ENCODE measurements at regions not wholly inside any gene's neighbourhood (a gene's known extent, or its start where the extent isn't known, plus 50 kb on each side); places are given as distances from the start of the nearest gene placed in this dataset.

DNA sequence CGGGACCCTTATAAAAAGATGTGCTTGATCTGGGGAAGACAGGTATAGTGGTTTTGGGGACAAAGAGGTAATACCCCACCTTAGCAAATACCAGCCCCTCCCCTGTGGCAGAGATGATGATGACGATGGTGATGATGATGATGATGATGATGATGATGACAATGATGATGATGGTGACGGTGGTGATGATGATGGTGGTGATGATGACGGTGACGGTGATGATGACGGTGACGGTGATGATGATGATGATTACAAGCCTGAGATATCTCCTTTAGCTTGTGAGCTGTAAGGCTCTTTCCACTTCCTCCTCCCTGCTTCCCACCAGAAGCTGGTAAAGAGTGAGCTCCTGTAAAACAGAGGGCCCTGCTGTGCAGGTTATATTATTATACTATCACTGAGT, 89.5 kb upstream of the TMEM45B start:
- no peak for DNase-seq (ENCODE audit: extremely low spot score)
- Histone ChIP-seq H3K9me3 (no peaks in the 10 kb centered on the region), H3K36me3 (no peaks in the 10 kb centered on the region), H3K27ac (replicated peaks in 1 of 4) (no peak overlapping the region), H3K4me3 (no peak overlapping the region), H3K4me1 (no peaks in the 10 kb centered on the region), H3K27me3 (peaks cover 0 to 25% (median 0%) of the 10 kb centered on the region in 4 donors)
- 98% methylated on average over 7 of the region's 7 CpGs for WGBS
- intact Hi-C loops (cut with DNase I): no loop called here
- TF ChIP-seq, protein P1, sequence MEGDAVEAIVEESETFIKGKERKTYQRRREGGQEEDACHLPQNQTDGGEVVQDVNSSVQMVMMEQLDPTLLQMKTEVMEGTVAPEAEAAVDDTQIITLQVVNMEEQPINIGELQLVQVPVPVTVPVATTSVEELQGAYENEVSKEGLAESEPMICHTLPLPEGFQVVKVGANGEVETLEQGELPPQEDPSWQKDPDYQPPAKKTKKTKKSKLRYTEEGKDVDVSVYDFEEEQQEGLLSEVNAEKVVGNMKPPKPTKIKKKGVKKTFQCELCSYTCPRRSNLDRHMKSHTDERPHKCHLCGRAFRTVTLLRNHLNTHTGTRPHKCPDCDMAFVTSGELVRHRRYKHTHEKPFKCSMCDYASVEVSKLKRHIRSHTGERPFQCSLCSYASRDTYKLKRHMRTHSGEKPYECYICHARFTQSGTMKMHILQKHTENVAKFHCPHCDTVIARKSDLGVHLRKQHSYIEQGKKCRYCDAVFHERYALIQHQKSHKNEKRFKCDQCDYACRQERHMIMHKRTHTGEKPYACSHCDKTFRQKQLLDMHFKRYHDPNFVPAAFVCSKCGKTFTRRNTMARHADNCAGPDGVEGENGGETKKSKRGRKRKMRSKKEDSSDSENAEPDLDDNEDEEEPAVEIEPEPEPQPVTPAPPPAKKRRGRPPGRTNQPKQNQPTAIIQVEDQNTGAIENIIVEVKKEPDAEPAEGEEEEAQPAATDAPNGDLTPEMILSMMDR (IDR thresholded peaks at IDR 0.05): no peak
- TF ChIP-seq EP300 (IDR thresholded peaks at IDR 0.05): no peak

DNA sequence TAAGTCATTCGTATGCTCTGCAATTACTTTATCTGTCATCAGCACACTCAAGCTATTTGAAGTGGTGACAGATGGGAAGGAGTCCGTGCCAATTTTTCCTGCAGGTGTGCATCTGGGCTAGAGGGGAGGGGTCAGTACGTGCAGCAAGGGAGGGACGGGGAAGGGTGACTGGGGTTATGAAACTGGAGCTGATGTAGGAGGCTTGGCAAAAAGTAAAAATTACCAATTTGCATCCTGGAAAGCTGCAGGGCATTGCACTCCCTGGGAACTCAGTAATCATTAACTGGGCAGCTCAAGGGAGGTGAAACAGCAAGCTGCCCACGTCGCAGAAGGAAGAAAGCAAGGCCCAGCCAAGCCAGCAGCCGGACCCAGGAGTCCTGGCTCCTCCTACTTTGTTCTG, 87.1 kb upstream of the TMEM45B start:
- Histone ChIP-seq H3K27me3 (peaks cover 0 to 32% (median 0%) of the 10 kb centered on the region in 4 donors), H3K27ac (replicated peaks in 1 of 4) (no peak overlapping the region), H3K4me1 (no peaks in the 10 kb centered on the region), H3K36me3 (no peaks in the 10 kb centered on the region), H3K4me3 (no peak overlapping the region), H3K9me3 (no peaks in the 10 kb centered on the region)
- intact Hi-C loops (cut with DNase I): no loop called here
- 72% methylated on average over 7 of the region's 7 CpGs for WGBS
- TF ChIP-seq EP300 (IDR thresholded peaks at IDR 0.05) (no peak), POLR2A (IDR thresholded peaks at IDR 0.05; ENCODE audit: low read depth) (no peak), POLR2AphosphoS5 (IDR thresholded peaks at IDR 0.05) (no peak)
- TF ChIP-seq, protein P1 (IDR thresholded peaks at IDR 0.05): no peak
- DNase-seq (ENCODE audit: extremely low spot score): no peak

DNA sequence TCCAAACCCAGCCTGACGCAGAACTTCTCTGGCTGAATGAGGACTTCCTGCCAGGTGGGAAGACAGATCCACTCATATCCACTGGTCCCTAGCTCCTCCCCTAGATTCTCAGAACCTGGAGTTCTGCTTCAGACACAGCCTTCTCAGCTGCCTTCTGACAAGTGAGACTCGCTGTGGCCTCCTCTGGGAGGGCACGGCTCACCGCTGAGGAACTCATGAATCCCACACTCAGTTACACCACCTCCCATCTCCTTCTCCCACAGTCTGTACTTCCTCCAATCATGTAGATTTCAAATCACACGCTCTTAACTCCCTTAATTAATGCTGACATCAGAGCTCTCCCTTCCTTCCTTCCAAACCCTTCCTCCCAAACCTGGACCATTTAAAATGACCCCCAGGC, 86.4 kb upstream of the TMEM45B start:
- WGBS: 72% methylated on average over 5 of the region's 5 CpGs
- Histone ChIP-seq H3K27ac (replicated peaks in 1 of 4) (no peak overlapping the region), H3K4me3 (no peak overlapping the region), H3K9me3 (no peaks in the 10 kb centered on the region), H3K36me3 (no peaks in the 10 kb centered on the region), H3K4me1 (no peaks in the 10 kb centered on the region), H3K27me3 (peaks cover 0 to 33% (median 0%) of the 10 kb centered on the region in 4 donors)
- no peak for DNase-seq (ENCODE audit: extremely low spot score)
- TF ChIP-seq POLR2A (IDR thresholded peaks at IDR 0.05; ENCODE audit: low read depth) (no peak), POLR2AphosphoS5 (IDR thresholded peaks at IDR 0.05) (no peak), EP300 (IDR thresholded peaks at IDR 0.05) (no peak)
- TF ChIP-seq, protein P1 (IDR thresholded peaks at IDR 0.05): no peak
- intact Hi-C loops (cut with DNase I): no loop called here

DNA sequence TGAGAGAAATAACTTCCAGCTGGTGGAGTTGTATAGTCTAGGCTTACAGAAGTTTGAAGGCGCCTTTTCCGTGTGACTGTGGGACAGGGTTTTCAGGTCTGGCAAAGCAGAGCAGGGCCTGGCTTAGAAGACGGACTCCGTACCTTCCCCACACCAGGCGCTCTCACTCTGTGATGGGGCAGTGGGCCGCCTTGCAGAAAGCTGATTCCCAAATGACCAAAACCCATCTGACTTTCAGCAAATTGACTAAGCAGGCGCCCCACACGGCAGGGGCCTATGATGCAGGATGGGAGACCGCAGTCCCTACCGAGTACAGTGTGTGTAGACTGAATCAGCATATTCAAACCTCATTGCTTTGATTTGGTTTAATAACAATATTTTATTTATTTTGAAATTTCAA, 85.8 kb upstream of the TMEM45B start:
- no peaks in the 10 kb centered on the region for H3K9me3 ChIP-seq
- no peak overlapping the region for H3K4me3 ChIP-seq
- TF ChIP-seq POLR2AphosphoS5 (IDR thresholded peaks at IDR 0.05) (no peak), EP300 (IDR thresholded peaks at IDR 0.05) (no peak), POLR2A (IDR thresholded peaks at IDR 0.05; ENCODE audit: low read depth) (no peak)
- TF ChIP-seq, protein P1 (IDR thresholded peaks at IDR 0.05): no peak
- H3K27me3 ChIP-seq: peaks cover 0 to 33% (median 0%) of the 10 kb centered on the region in 4 donors
- H3K4me1 ChIP-seq: no peaks in the 10 kb centered on the region
- intact Hi-C loops (cut with DNase I): no loop called here
- H3K36me3 ChIP-seq: no peaks in the 10 kb centered on the region
- H3K27ac ChIP-seq (replicated peaks in 1 of 4): no peak overlapping the region
- DNase-seq (ENCODE audit: extremely low spot score): no peak
- WGBS: 92% methylated on average over 10 of the region's 10 CpGs

DNA sequence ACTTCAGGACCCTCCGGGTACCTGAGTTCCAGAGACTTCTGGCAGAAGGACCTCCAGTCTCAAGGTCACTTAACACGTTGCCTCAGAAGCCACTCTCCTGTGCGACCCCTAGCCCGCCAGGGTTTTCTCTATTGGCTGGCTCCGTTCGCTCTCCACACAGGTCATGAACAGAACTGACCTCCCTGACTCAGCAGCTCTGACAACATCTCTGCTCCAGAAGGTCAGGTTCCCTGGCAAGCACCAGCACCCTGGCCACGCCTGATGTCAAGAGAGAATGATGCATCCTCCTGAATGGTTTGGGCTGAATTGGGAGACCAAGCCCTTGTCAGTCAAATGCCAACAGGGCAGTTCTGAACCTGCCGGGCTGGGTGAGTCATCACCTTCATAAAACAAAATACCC, 84.3 kb upstream of the TMEM45B start:
- no peaks in the 10 kb centered on the region for H3K9me3 ChIP-seq
- H3K4me1 ChIP-seq: no peaks in the 10 kb centered on the region
- intact Hi-C loops (cut with DNase I): no loop called here
- 79% methylated on average over 5 of the region's 8 CpGs for WGBS
- TF ChIP-seq POLR2A (IDR thresholded peaks at IDR 0.05; ENCODE audit: low read depth) (no peak), POLR2AphosphoS5 (IDR thresholded peaks at IDR 0.05) (no peak), EP300 (IDR thresholded peaks at IDR 0.05) (no peak)
- TF ChIP-seq, protein P1 (IDR thresholded peaks at IDR 0.05): no peak
- H3K36me3 ChIP-seq: no peaks in the 10 kb centered on the region
- H3K4me3 ChIP-seq: no peak overlapping the region
- no peak overlapping the region for H3K27ac ChIP-seq (replicated peaks in 1 of 4)
- DNase-seq (ENCODE audit: extremely low spot score): no peak
- peaks cover 0 to 32% (median 0%) of the 10 kb centered on the region in 4 donors for H3K27me3 ChIP-seq

All from esophagus muscularis mucosa (tissue), 4 donors.